MM.1S (cell line): ENCODE measurements at regions not wholly inside any gene's neighbourhood (a gene's known extent, or its start where the extent isn't known, plus 50 kb on each side); places are given as distances from the start of the nearest gene placed in this dataset.
"Not testable (repeated sequence)": the region's sequence is repeated elsewhere in the genome, so short reads cannot be mapped to it uniquely, and the experiment has no call there.

Experiments
- CTCF ChIP-seq: fragments of 300-600 bp; sonication (generic); IDR thresholded peaks from 2 replicates; pipeline ENCODE4 v1.5.1; 2016; ENCODE audit warnings: antibody characterized with exemption, low read length, mixed read lengths
- EZH2 ChIP-seq: fragments of 300-600 bp; sonication (generic); optimal IDR thresholded peaks from 2 replicates; pipeline ENCODE3; 2017; ENCODE audit warnings: low read depth, mild to moderate bottlenecking, antibody characterized with exemption, low read length, mixed read lengths
- EZH2phosphoT487 ChIP-seq: fragments of 300-600 bp; sonication (generic); IDR thresholded peaks from 2 replicates; pipeline ENCODE4 v1.6.1; 2018; ENCODE audit warnings: antibody characterized with exemption, low read length

GRCh38 chr16:29326164-29327125 is 80.1 kb downstream of the NPIPB11 start:
- not testable (repeated sequence) for TF ChIP-seq EZH2, CTCF, EZH2phosphoT487
